Cerebellar nuclear complex (tissue), 1 donor: ENCODE measurements at regions not wholly inside any gene's neighbourhood (a gene's known extent, or its start where the extent isn't known, plus 50 kb on each side); places are given as distances from the start of the nearest gene placed in this dataset.

Experiments used
- DNase-seq, 2 experiments: peaks; one replicate each; lab custom pipeline; 2025; lab: John Stamatoyannopoulos, UW

DNA sequence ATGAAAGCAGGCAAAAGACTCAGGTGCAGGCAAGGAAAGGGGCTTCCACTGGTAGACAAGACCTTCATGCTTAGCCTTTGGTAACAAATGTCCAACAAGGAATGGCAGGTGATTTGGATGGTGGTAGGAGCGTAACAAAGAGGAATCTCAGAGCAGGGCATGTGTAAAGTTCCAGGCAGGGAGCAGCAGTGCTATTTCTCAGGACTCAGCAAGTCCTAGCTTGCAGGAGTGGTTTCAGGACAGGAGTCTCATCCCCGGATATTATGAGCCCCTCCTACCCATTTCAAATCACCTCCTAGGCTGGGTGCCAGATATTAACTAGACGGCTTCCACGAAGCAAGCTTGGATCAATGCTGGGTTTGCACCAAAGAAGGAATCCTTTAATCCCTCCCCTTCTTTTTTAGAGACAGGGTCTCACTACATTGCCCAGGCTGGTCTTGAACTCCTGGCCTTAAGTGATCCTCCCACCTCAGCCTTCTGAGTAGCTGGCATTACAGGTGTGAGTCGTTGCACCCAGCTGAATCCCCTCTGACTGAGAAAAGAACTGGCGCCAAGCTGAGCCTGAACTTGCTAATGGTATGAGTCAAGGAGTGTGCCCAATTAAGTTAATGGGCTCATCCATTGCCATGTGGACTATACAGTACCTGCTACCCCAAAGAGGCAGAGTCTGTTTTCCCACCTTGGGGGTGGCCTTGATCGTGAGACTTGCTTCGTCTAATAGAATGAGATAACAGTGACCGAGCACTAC is 190.3 kb downstream of the ARL4C start:
- no peak for DNase-seq

DNA sequence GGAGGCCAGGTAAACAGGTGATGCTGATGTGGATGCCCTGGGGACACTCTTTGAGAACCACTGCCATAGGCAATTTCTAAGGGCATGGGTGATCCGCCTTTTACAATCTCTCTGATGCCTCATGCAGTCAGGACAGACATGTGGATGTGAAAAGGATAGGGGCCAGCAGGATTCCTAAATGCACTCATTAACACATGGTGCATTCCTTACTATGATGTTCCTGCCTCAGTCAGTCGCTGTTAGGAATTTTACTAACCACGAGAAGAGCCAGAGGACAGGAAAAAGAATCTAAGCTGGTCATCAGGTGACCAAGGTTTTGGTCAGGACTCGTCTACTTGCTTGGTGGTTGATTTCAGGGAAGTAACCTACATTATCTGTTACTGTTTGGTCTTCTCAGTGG is 191.0 kb downstream of the ARL4C start:
- no peak for DNase-seq

DNA sequence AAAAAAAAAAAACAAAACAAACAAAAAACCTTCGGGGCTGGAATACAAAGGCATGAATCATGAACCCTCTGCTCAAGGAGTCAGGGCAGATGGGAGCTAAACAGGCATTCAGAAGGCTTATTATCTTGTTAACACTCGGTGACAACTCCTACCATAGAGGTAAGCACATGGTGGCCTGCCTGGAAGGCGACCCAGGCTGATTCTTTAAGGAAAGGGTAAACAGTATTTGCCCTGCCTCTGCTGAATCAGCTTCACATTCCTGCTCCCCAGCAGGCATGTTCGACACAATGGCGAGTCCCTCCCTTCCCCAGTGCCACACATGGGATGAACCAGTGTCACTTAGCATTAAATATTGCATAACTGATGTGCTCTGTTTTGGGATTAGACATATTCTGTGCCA is 191.9 kb downstream of the ARL4C start:
- no peak for DNase-seq

DNA sequence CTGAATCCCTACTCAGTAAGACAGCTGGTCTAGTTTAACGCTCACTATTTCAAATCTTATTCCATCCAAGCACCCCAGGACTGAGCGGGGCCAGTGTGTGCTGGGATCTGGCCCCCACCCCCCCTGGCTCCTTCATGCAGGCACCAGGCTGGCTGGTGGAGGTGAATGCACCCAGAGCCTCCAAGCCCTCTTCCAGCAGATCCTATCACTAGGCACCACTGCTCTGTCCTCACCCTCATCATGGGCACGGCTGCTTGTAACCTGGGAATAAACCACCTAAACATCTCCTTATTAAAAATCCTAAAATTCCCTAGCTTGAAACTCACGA is 194.3 kb downstream of the ARL4C start:
- DNase-seq, result no peak

DNA sequence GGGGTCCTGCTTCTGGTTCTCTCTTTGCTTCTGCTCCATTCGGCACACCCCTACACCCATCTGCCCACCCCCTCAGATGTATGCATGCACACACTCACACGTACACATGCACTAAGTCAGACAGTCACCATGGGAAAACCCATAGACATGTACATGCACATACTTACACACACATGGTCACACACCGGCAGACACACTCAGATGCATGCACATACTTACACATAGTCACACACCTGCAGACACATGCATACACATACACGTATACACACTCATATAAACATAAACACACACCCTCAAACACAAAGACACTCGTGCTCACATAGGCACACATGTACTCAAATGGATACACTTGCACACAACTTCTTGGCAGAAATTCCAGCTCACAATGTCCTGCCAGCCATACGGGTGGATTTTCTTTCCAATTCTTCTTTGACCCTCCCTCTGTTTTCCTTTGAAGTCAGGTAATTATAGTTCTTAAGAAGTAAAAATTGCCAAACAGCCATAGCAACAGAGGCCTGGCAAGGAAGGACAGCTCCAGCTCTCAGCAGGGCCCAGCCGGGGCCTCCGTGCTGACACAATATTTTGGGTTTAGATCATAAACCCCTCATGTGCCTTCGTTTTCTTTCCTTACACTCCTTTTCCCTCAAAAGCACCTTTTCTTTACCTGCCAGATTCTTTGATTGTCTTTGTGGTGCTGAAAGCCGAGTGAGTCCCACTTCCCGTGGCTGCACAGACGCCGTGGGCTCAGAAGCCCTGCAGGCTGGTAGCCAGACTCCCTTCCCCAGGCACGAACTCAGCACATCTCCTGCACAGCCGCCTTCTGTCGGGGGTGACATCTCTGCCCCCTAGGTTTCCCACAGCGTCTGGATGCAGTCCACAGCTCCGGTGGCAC is 195.7 kb downstream of the ARL4C start:
- no peak for DNase-seq

DNA sequence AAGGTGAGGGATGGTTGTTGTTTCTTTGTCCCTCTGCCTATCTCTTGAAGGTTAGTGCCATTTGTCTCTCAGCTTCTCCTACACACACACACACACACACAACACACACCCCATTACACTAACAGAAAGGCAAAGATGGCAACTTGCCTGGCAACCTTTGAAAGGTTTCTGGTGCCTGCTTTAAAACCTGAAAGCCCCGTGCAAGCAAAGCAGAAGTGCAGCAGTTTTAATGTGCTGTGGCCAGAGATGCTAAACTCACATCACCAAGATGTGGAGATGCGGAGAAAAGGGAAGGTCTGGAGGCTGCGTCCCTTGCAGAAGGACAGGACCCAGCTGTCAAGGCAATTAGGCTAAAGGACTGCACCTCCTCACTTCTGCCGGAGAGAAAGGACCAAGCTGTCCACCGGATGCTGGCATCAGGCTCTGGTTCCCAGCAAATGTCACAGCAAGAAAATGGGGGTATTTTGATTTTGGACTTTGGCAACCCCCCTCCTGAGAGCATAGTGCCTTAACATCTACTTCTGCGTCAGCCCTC is 196.4 kb downstream of the ARL4C start:
- DNase-seq, result no peak

DNA sequence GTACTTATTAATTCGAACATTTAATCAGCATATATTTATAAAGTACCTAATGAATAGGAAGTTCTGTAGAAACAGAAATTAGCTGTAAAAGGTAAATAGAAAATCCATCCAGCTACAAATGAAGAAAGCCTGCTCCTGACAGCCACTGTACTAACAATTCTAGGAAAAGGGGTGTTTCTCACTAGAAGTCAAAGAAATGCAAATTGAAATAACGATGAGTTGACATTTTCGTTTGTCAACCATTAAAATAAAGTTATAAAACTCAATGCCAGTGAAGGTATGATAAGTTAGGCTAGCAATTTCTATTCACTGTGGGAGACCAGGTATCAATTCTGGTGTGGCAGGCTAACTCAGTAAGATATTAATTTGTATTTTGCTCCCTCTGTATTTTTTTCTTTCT is 198.0 kb downstream of the ARL4C start:
- no peak for DNase-seq

DNA sequence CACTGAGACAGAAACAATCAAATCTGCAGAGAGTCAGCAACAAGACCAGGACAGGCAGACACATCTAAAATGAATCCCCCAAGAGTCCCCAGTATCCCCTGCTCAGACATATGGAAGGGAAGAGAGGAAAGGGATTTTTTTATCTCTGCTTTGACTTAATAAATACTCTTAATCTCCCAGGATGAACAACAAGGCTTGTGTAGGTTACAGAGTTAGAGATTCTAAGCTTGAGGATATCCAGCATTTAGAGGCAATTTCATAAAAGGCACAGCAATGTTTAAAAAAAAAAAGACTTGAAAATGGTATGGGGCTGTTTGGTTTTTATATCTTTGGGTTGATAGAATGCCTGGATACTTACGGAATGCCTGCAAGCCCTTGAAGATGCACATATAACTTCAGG is 199.9 kb downstream of the ARL4C start:
- no peak for DNase-seq

DNA sequence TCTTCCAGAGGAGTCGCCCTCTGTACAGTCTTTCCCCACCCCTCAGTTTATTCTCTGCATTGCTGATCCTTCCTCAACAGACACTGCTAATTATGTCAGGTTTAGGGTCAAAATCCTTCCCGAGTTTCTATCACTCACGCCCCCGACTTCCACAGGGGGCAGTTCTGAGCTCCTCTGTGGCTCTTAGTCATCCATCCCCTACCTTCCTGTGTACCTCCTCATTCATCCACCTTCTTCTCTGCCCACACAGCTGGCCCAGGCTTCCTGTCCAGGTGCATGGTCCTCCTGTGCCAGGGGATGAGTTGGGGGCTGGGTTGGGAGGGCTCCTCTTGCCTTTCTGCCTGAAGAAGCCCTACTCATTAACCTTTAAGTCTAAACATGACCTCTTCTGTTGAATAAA is 202.9 kb downstream of the ARL4C start:
- no peak for DNase-seq

DNA sequence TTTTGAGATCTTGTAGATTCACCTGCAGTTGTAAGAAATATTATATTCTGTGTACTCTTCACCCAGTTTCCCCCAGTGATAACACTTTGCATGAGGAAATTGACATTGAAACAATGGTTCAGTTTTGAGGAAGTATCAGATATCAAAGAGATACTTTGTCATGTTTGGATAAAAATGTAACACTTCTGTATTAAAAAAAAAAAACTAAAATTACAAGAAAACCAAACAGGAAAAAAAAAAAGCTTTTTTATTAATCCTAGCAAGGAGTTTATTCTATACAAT is 204.0 kb downstream of the ARL4C start:
- DNase-seq, result no peak

DNA sequence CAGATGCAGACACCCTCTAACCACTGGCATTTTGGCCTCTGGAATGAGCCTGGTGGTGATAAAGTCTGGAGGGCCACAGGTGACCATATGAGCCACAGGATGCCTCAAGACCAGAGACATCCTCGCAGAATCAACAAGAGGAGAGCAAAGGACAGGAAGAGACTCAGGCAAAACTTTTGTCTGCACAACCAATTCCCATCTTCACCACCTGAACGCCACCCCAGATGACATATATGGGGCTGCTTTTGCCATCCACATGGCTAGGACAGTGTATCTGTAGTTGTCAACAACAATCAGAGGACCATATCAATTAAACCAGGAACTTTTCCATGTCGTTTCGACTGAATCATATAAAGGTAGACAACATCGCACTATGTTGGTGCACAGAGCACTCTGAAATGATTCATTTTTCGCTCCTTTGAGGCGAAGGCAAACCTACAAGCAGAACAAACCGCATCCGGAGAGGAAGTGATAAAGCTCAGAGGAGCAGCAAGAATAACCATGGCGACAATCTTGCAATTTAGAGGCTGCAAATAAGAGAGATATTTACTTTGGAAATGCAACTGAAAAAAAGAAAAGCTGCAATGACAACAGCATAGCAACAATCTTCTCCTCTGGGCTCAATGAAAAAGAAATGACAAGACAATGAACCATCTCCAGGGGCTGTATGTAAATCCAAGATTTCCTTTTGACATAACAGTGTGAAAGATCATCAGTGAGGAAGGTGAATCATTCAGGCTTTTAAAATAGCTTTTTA is 204.5 kb downstream of the ARL4C start:
- DNase-seq, result no peak

DNA sequence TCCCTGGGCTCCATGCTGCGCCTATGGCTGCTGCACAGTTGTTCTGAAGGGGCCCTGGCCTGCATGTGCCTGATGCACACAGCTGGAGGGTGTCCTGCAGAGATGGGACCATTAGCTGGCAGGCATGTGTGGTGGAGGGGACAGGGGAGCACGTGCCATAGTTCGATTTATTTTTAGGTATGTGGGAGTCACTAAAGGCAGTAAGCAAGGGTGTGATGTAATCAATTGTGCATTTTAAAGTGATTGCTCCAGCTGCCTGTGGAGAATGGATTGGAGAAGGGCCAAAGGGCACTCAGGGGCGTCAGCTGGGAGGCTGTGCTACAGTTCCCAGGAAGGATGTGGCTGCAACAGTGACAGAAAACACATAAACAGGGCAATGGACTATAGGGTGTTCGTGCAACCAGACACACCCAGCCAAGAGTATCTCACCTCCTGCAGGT is 205.1 kb downstream of the ARL4C start:
- DNase-seq, result no peak

DNA sequence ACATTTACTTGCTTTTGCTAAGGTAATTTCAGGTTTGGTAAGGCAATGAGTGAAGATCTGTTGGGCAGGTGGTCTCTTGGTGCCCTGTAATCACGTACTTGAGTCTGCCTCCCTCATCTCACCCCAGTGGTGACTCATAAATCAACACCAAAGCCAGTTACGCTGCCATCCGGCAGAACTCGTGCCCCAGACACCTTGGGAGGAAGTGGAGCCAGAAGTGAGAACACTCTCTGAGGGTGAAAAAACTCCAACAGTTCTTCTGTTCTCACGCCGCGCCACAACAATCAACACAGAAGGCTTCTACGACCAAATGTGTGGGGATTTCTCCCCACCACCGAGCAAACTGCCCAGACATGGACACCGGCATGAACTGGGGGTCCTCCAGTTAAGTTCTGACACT is 206.2 kb downstream of the ARL4C start:
- DNase-seq, result no peak

DNA sequence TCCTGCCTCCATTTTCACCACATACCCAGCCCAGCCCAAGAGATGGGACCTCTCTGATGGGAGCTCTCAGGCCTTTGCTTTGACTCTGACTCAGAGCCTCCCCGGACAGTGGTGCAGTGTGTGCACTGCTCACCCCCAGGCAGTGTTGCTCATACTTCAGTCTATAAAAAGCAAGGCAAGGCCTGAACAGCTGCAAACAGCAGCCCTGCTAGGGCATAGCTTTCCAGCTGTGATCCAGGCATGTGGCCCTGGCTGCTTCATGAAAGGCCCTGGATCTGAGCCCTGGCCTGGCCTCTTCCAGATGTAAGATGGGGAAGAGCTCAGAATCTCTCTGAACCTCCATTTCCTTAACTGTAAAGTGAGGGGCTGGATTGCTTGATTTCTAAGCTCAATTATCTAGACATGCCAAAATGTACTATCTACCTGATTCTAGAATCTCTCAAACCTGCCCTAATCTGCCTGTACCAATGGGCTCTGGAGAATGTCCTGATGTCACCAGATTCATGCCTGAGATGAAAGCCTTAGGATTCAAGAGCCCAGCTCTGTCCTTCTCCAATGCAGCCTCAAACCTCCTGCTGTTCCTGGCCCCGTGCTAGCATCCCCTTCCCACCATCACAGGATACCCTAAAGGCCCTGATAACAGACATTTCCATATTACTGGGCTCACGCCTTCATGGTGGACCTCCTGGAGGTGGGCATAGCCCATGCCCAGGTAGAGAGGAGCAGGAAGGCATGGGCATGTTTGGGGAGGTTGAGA is 206.9 kb downstream of the ARL4C start:
- DNase-seq, result no peak

DNA sequence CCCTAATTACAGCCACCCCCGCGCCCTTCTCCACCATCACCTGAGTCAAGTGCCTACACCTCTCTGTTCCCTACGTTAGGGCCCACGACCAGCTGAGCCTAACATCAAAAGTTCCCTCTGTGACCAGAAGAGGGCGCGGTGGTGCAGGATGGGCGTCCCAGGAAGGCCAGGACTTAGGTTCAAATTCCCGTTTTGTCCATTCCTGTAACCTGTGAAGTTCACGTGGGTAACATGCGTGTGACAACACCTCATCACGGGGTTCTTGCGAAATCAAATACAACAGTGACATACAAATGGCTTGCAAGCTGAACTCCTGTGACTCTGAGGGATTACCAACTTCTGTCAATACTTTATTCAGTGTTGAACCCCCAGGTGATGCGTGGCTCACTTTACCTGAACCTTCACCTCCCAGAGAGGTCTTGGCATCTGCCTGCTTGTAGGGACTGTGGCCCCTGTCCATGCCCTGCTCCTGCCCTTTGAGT is 207.9 kb downstream of the ARL4C start:
- no peak for DNase-seq

DNA sequence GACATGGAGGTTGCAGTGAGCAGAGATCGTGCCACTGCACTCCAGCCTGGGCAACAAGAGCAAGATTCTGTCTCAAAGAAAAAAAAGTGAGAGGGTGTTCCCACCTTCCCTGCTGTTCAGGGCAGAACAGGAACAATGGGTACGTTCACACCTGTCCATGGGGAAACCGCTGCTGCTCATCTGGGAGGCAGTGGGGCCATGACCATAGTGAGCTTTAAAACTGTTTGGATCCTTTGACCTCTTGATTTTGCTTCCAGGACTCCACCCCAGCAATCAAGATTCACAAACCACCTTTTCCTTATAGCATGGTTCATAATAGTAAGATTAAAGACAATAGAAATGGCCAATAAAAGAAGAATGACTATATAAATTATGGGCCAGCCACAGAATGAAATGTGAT is 209.2 kb downstream of the ARL4C start:
- no peak for DNase-seq

DNA sequence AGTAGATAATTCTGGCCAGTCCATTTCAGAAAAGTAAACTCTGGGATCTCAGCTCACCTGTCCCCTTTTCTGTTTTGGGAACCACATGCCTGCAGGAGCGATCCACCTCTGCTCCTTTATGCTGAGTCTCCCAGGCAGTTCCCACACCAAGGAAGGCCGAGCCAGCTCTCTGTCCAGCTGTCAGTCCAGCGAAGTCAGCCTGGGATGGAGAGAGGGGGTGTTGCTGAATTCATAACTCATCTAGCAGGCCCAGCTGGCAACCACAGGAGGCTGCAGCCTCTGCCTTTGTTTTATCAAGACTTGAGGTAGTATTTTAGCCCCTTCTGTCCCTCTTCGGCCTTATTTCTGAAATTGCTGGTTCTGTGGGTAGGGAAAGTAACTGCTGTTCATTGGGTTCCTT is 209.9 kb downstream of the ARL4C start:
- DNase-seq, result no peak

DNA sequence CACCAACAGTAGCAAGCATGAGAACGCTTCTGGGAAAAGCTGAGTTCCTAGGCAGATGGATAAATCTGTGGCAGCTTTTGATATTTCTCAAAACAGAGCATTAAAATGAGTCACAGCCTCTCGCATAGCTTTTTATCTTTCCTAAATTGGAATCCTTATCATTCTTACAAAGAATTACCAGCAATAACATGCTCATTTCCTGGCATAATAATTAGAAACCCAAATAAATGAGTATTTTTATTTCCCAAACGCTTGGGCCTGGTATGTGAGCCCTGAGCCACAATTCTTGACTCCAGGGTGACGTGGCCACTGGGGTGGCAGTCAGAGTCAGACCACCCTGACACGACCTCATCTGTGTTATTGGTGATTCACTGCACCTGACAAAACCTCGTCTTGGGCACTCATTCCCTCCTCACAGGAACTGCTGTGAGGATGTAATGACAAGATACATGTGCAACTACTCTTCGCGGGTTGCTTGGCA is 210.7 kb downstream of the ARL4C start:
- DNase-seq, result no peak

DNA sequence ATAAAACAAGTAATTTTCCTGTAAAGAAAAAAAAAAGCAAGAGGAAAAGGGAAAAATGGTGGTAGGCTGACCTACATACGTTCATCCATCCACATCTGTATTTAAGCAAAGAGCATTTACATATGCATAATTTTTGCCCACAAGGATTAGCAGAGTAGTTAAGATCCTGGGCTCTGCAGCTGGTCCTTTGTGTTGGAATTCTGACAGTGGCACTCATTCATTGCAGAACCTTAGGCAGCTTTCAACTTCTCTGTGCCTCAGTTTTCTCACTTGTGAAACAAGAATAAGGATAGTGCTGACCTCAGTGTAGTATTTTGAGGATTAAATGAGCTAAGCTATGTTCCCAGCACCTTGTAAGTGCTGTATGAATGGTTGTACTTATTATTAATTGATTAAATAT is 211.3 kb downstream of the ARL4C start:
- no peak for DNase-seq

DNA sequence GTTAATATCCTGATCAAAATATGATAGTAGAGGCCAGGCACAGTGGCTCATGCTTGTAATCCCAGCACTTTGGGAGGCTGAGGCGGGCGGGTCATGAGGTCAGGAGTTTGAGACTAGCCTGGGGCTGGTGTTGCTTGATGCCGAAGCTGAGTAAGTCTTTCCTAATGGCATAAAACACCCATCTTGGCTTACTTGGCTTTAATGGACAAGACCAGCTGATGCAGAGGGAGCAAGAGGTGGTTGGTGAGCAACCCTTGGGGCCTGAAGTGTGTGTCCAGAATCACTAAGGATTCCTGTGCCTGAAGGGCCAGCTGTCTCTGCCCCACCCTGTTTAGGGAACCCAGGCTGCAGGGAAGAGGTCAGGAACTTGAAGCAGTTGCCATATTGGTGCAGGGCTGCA is 217.2 kb downstream of the ARL4C start:
- no peak for DNase-seq

DNA sequence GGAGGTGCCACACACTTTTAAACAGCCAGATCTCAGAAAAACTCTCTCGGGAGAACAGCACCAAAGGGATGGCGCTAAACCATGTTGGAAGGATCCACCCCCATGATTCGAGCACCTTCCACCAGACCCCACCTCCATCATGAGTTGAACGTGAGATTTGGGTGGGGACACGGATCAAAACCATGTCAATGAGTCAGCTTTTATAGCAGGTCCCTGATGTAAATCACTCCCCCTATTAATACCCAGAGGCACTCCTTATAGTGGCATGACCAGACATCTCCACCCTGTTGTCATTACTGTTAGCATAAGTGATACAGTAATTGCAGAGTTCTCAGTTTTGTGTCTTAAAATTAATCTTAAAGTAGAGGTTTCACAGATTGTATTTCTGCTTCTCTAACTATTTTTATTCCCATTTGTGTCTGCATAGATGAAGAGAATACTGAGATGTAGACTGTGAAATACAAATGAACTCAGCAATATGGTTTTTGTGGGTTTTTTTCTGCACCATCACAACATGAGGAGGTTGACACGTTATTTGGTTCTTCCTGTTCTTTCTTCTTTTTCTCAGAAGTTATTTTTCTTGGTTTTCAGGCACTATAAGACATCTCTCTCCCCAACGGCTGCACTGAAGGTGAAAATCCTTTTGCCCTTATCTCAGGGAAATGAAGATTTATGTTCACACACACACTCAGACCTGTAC is 218.2 kb downstream of the ARL4C start:
- no peak for DNase-seq
